ENCODE measurements at regions not wholly inside any gene's neighbourhood (a gene's known extent, or its start where the extent isn't known, plus 50 kb on each side); places are given as distances from the start of the nearest gene placed in this dataset.
"Not testable (repeated sequence)": the region's sequence is repeated elsewhere in the genome, so short reads cannot be mapped to it uniquely, and the experiment has no call there.

GRCh38 chr6:63509652-63510352 is 62.5 kb upstream of the LOC128125822 start:
- DNase-seq (peak; percentile 82 to 89 (median 84)), ATAC-seq (peak; percentile 95 to 98 (median 96)), FAIRE-seq (peak; percentile 92)
- Histone ChIP-seq H3K27ac (peak overlapping the region in 2 of 4 donors; percentile 77 to 87), H3K36me3 (no peaks in the 10 kb centered on the region), H3K9me3 (no peaks in the 10 kb centered on the region), H3K27me3 (no peaks in the 10 kb centered on the region), H3K4me1 (peaks cover 5 to 30% (median 6%) of the 10 kb centered on the region in 3 donors), H3K4me3 (peak overlapping the region in 1 of 4 donors; percentile 13)
- TF ChIP-seq CTCF (IDR thresholded peaks at IDR 0.05), result no peak
- intact Hi-C loops (cut with DNase I), result no loop called here
- 10 to 13% methylated on average over 7 of the region's 7 CpGs for WGBS, 2 donors

- peaks cover 6 to 32% (median 6%) of the 10 kb centered on the region in 3 donors for H3K4me1 ChIP-seq
- no peak for DNase-seq
- FAIRE-seq, result no peak
- no peaks in the 10 kb centered on the region for H3K36me3 ChIP-seq
- H3K27me3 ChIP-seq, result no peaks in the 10 kb centered on the region
- ATAC-seq, result peak; percentile 4 to 11 (median 6)
- no peak for TF ChIP-seq CTCF (IDR thresholded peaks at IDR 0.05)
- H3K27ac ChIP-seq, result peak overlapping the region in 2 of 4 donors; percentile 77 to 87
- WGBS, 2 donors, result 42 to 44% methylated on average over 2 of the region's 2 CpGs
- H3K9me3 ChIP-seq, result no peaks in the 10 kb centered on the region
- peak overlapping the region in 1 of 4 donors; percentile 13 for H3K4me3 ChIP-seq
- intact Hi-C loops (cut with DNase I), result no loop called here
These were observed 62.0 kb upstream of the LOC128125822 start for GRCh38 chr6:63510353-63510686.

- no peak for FAIRE-seq
- WGBS, 2 donors, result 86 to 90% methylated on average over 4 of the region's 4 CpGs
These were observed 61.4 kb upstream of the LOC128125822 start for GRCh38 chr6:63510849-63511248.

GRCh38 chr6:63514488-63515173 is 57.6 kb upstream of the LOC128125822 start:
- H3K9me3 ChIP-seq, result no peaks in the 10 kb centered on the region
- TF ChIP-seq CTCF (IDR thresholded peaks at IDR 0.05), result no peak
- intact Hi-C loops (cut with DNase I), result no loop called here
- peaks cover 6 to 30% (median 28%) of the 10 kb centered on the region in 3 donors for H3K4me1 ChIP-seq
- FAIRE-seq (no peak), DNase-seq (no peak), ATAC-seq (no peak)
- WGBS, 2 donors, result 67 to 68% methylated on average over 4 of the region's 4 CpGs
- no peaks in the 10 kb centered on the region for H3K27me3 ChIP-seq
- peak overlapping the region in 2 of 4 donors; percentile 75 to 87 for H3K27ac ChIP-seq
- H3K36me3 ChIP-seq, result no peaks in the 10 kb centered on the region
- no peak overlapping the region for H3K4me3 ChIP-seq

More at GRCh38 chr6:63510849-63511248, 61.4 kb upstream of the LOC128125822 start:
- no peak for TF ChIP-seq CTCF (IDR thresholded peaks at IDR 0.05)
- Histone ChIP-seq H3K9me3 (no peaks in the 10 kb centered on the region), H3K36me3 (no peaks in the 10 kb centered on the region), H3K4me1 (peaks cover 6 to 32% (median 11%) of the 10 kb centered on the region in 3 donors), H3K27me3 (no peaks in the 10 kb centered on the region), H3K27ac (peak overlapping the region in 2 of 4 donors; percentile 77 to 87), H3K4me3 (no peak overlapping the region)
- intact Hi-C loops (cut with DNase I), result no loop called here
- no peak for ATAC-seq
- DNase-seq, result no peak

GRCh38 chr6:63515227-63515626 is 57.1 kb upstream of the LOC128125822 start:
- ATAC-seq, result not testable (repeated sequence)
- peak overlapping the region in 2 of 4 donors; percentile 75 to 87 for H3K27ac ChIP-seq

More at GRCh38 chr6:63515227-63515626, 57.1 kb upstream of the LOC128125822 start:
- H3K9me3 ChIP-seq; intact Hi-C loops (cut with DNase I); H3K4me3 ChIP-seq; DNase-seq; FAIRE-seq; H3K27me3 ChIP-seq; H3K36me3 ChIP-seq: not testable (repeated sequence)
- WGBS, 2 donors, result 88 to 92% methylated on average over 5 of the region's 5 CpGs
- peaks cover 3 to 34% (median 22%) of the 10 kb centered on the region in 3 donors for H3K4me1 ChIP-seq

Data from pancreas (tissue), 10 donors.